NB4 (cell line): ENCODE measurements at regions not wholly inside any gene's neighbourhood (a gene's known extent, or its start where the extent isn't known, plus 50 kb on each side); places are given as distances from the start of the nearest gene placed in this dataset.

Experiments used
- MYC ChIP-seq: IDR thresholded peaks from 2 replicates; pipeline ENCODE4 v1.6.1; 2011; ENCODE audit warnings: low read depth, low read length
- POLR2A ChIP-seq: IDR thresholded peaks from 2 replicates; pipeline ENCODE4 v1.6.1; 2011; ENCODE audit warnings: mild to moderate bottlenecking; ENCODE audit not compliant: insufficient read length; ENCODE audit errors: extremely low read depth
- TF ChIP-seq, protein P1 (sequence below): IDR thresholded peaks from one replicate; pipeline ENCODE4 v1.5.1; 2012; ENCODE audit warnings: low read depth, low read length
- TF ChIP-seq, protein P2 (sequence below): IDR thresholded peaks from 2 replicates; pipeline ENCODE4 v1.6.1; 2011; ENCODE audit warnings: low read depth, low read length

DNA sequence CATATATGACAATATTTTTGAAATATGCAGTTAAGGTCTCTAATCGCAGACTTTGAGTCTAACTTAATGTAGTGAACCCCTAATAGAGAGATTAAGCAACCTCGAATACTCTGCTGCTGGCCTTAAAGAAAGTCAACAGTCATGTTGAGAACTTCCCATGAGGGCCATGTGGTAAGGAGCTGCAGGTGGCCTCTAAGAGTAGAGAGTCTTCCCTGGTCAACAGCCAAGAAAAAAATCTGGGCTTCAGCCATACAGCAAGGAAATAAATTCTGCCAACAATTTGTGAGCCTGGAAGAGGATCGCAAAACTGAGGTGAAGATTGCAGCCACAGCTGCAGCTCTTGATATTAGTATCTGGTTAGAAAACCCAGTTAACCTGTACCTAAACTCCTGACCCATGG is 935.2 kb upstream of the TYRP1 start:
- TF ChIP-seq, protein P1, sequence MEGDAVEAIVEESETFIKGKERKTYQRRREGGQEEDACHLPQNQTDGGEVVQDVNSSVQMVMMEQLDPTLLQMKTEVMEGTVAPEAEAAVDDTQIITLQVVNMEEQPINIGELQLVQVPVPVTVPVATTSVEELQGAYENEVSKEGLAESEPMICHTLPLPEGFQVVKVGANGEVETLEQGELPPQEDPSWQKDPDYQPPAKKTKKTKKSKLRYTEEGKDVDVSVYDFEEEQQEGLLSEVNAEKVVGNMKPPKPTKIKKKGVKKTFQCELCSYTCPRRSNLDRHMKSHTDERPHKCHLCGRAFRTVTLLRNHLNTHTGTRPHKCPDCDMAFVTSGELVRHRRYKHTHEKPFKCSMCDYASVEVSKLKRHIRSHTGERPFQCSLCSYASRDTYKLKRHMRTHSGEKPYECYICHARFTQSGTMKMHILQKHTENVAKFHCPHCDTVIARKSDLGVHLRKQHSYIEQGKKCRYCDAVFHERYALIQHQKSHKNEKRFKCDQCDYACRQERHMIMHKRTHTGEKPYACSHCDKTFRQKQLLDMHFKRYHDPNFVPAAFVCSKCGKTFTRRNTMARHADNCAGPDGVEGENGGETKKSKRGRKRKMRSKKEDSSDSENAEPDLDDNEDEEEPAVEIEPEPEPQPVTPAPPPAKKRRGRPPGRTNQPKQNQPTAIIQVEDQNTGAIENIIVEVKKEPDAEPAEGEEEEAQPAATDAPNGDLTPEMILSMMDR: no peak
- TF ChIP-seq POLR2A (no peak), MYC (no peak)
- TF ChIP-seq, protein P2, sequence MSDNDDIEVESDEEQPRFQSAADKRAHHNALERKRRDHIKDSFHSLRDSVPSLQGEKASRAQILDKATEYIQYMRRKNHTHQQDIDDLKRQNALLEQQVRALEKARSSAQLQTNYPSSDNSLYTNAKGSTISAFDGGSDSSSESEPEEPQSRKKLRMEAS: no peak
